ENCODE measurements at regions not wholly inside any gene's neighbourhood (a gene's known extent, or its start where the extent isn't known, plus 50 kb on each side); places are given as distances from the start of the nearest gene placed in this dataset.

GRCh38 chr4:180706766-180707165 lies 1536.4 kb upstream of the TENM3 start:
- DNase-seq: no peak

DNA sequence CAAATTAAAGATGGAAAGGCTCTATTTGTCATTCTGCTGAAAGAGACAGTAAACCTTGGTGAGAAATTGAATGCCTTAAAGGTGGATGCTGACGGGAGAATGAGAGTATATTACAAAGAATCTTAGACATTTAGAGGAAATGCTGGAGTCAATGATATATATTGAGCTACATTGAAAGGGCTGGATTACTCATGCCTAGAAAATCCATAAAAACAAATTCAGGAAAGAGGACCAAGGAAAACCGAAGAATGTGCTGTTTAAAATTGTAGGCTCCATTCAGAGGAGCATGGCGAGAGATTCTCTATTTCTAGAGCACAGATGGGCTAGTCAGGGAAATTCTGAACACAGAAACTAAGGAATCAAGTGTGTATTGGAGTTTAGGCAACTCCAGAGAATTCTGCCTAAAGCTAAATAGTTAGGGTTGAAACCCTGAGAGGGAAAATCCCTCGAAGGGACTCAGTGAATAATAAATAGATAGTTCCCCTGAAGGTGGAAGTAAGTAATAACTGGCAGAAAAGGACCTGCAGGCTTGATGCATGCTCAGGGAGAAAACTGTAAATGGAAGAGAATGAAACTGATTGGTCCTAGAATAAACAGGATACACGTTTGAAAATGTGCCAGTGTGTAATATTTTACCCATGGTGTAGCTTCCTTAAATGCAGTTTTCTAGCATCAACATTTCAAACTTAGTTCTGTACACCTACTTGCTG lies 1532.4 kb upstream of the TENM3 start:
- DNase-seq: no peak

DNA sequence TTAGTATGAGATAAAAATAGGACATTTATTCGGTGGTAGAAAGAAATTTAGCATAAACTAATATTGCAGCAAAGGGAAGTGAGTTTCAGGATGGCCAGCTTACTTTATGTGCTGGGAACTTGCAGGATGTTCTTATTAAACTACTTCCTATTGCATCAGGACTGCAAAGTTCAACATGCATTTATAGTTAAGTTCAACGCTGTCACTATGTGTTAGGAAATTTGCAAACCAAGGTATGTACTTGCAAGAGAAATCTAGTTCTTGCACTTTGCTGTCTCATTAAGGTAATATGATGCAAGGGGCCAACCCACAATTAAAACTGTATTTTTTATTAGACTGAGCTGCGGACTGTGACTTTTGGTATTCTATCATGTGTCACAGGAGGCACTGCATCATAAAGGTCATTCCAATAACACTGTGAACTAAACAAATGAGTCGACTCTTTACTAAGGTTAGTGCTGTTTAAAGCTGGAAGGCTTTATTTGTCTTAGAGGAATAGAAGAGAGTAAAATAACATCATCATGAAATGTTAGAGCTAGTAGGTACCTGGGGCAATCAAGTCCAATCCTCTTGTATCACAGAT lies 1525.7 kb upstream of the TENM3 start:
- no peak for DNase-seq

- no peak for DNase-seq
Measured at GRCh38 chr4:180721356-180721755, 1521.8 kb upstream of the TENM3 start.

- DNase-seq: no peak
Measured at GRCh38 chr4:180726611-180727010, 1516.6 kb upstream of the TENM3 start.

- DNase-seq: no peak
Measured at GRCh38 chr4:180727478-180727877, 1515.7 kb upstream of the TENM3 start.

- no peak for DNase-seq
Measured at GRCh38 chr4:180734753-180735432, 1508.3 kb upstream of the TENM3 start.

DNA sequence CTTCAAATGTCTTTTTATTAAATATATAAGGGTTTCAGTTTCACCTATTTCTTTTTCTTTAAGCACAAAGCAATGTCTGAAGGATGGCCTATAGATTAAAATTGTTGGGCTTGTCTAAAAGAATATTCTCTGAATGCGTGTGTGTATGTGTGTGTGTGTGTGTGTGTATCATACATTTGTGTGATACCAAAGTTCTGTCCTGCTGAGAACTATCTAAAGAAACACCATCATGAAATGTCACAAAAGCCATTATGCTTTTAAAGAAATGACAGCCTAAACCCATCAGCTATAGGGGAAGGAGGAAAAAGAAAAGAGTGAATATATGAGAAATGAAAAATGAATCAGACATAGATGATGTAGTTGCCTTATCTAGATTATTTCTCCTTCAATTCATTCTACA lies 1501.5 kb upstream of the TENM3 start:
- DNase-seq: no peak

DNA sequence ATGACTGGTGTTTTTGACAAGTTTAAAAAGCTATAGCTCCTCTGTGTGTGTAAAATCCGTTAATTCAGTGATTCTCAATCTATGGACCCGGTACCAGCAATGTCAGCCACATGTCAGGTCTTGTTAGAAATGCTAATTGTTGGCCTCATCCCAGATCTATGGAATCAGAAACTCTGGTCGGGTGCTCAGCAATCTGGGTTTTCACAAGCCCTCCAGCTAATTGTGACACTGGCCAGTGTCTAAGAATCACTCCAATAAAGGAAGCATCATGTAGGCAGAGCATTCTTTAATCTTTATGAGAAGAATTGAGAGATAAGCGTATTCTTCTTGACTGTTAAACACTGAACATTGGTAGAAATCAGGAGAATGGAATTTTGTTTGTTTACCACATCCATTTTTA lies 1498.2 kb upstream of the TENM3 start:
- no peak for DNase-seq

DNA sequence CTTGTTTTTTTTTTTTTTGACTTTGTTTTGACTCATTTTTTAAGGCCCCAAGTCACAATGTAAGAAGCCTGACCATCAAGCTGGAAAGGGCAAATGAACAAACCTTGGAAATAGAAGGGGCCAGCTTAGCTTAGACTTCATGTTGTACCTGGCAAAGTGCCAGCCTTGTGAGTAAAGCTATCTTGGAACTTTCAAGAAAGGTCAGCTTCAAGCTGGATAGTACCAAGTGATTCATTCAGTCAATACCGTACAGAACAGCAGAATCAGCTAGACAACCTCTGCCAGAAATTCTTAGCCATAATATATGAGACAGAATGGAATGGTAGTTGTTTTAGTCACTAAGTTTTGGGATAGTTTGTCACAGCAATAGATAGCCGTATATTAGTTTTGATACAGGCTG lies 1492.2 kb upstream of the TENM3 start:
- no peak for DNase-seq

- DNase-seq: no peak
Measured at GRCh38 chr4:180757927-180758326, 1485.3 kb upstream of the TENM3 start.

- no peak for DNase-seq
Measured at GRCh38 chr4:180766045-180766444, 1477.2 kb upstream of the TENM3 start.

- no peak for DNase-seq
Measured at GRCh38 chr4:180766944-180767729, 1476.1 kb upstream of the TENM3 start.

- DNase-seq: no peak
Measured at GRCh38 chr4:180768610-180769009, 1474.6 kb upstream of the TENM3 start.

GRCh38 chr4:180769791-180770190 lies 1473.4 kb upstream of the TENM3 start:
- no peak for DNase-seq

DNA sequence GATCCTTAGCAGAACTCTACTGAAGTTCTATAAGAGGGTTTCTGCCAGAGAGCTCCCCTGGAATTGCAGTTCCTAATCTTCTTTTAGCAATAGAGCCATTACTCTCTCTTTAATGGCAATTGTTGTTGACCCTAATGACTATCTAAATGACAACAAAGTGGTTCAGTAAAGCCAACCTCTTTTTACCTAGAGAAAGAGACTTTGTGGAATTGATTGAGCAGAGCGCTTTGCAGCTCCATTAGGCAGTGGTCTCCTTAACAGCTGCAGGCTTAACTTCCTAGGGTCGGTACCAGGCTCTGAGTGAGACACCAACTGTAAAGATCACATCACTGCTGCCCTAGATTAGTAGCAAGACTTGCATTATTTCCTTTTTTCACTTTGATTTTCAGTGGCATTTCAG lies 1472.9 kb upstream of the TENM3 start:
- DNase-seq: no peak

- no peak for DNase-seq
Measured at GRCh38 chr4:180784940-180785339, 1458.3 kb upstream of the TENM3 start.

DNA sequence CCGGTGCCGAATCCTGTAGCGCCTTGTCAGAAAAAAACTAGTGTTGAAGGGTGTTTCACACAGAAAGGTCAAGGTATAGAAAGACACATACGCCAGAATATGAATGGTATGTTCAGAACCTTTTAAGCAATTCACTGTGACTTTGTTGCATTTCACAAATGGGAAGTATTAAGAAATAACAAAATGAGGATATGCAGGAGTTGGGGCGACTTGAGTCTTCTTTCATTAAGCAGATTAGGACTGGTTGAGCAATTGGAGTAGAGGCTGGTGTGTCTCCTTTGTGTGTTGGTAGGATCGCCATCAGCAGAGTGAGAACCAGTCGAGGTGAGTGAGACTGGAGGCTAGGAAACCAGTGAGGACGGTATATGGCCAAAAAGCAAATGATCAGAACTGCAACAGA lies 1454.5 kb upstream of the TENM3 start:
- DNase-seq: peak; percentile 27

- no peak for DNase-seq
Measured at GRCh38 chr4:180789929-180790328, 1453.3 kb upstream of the TENM3 start.

- no peak for DNase-seq
Measured at GRCh38 chr4:180790471-180790870, 1452.7 kb upstream of the TENM3 start.

- DNase-seq: peak; percentile 56
Measured at GRCh38 chr4:180792541-180792940, 1450.7 kb upstream of the TENM3 start.

- peak; percentile 94 for DNase-seq
Measured at GRCh38 chr4:180794333-180794732, 1448.9 kb upstream of the TENM3 start.

- DNase-seq: no peak
Measured at GRCh38 chr4:180798036-180798577, 1445.1 kb upstream of the TENM3 start.
